ENCODE measurements at regions not wholly inside any gene's neighbourhood (a gene's known extent, or its start where the extent isn't known, plus 50 kb on each side); places are given as distances from the start of the nearest gene placed in this dataset.

- POLR2A ChIA-PET: no interaction called here
- no peaks in the 10 kb centered on the region for H3K36me3 ChIP-seq (replicated peaks in 1 of 2; ENCODE audit: control insufficient read depth in 1 of 2, insufficient read depth in 2 of 2, low read length in 1 of 2)
- no peaks in the 10 kb centered on the region for H3K27me3 ChIP-seq (ENCODE audit: insufficient read depth)
- DNase-seq: no peak
- H3K4me1 ChIP-seq (ENCODE audit: control insufficient read depth in 1 of 2, insufficient read depth in 2 of 2, low read depth in 1 of 2, low read length in 1 of 2): no peaks in the 10 kb centered on the region
- TF ChIP-seq CHD2 (IDR thresholded peaks at IDR 0.05; ENCODE audit: low read length, partially characterized antibody) (no peak), FOXM1 (IDR thresholded peaks at IDR 0.05; ENCODE audit: low read depth) (no peak), IRF3 (IDR thresholded peaks at IDR 0.05; ENCODE audit: low read depth, low read length) (no peak), USF2 (IDR thresholded peaks at IDR 0.05; ENCODE audit: borderline replicate concordance, low read depth, low read length) (no peak)
- no peaks in the 10 kb centered on the region for H3K9me2 ChIP-seq
- no peak overlapping the region for H2AFZ ChIP-seq (ENCODE audit: low read depth)
- no peaks in the 10 kb centered on the region for H3K79me2 ChIP-seq (ENCODE audit: insufficient read depth)
- 89% methylated on average over 2 of the region's 2 CpGs for WGBS (ENCODE audit: low lambda C conversion rate)
- no peaks in the 10 kb centered on the region for H4K20me1 ChIP-seq (ENCODE audit: insufficient read depth)
- H3K9ac ChIP-seq: no peak overlapping the region
- no peaks in the 10 kb centered on the region for H3F3A ChIP-seq (replicated peaks; ENCODE audit: insufficient read depth)
- no peak overlapping the region for H3K4me3 ChIP-seq (ENCODE audit: low read depth in 2 of 2, low read length in 1 of 2)
- H3K9me3 ChIP-seq: no peaks in the 10 kb centered on the region
- CTCF ChIA-PET: no interaction called here
- H3K27ac ChIP-seq (ENCODE audit: low read depth in 2 of 2, low read length in 1 of 2): no peak overlapping the region
- H3K4me2 ChIP-seq: no peak overlapping the region
Observed at GRCh38 chr3:74033381-74033780, 408.6 kb upstream of the PDZRN3 start.

GRCh38 chr3:74027121-74027520, 402.4 kb upstream of the PDZRN3 start:
- ChIA-PET CTCF (no interaction called here), POLR2A (no interaction called here)
- Histone ChIP-seq H3K9me3 (no peaks in the 10 kb centered on the region), H3K9ac (no peak overlapping the region), H3K9me2 (no peaks in the 10 kb centered on the region), H3K36me3 (replicated peaks in 1 of 2; ENCODE audit: control insufficient read depth in 1 of 2, insufficient read depth in 2 of 2, low read length in 1 of 2) (no peaks in the 10 kb centered on the region), H3K27ac (ENCODE audit: low read depth in 2 of 2, low read length in 1 of 2) (no peak overlapping the region), H3K79me2 (ENCODE audit: insufficient read depth) (no peaks in the 10 kb centered on the region), H3K4me3 (ENCODE audit: low read depth in 2 of 2, low read length in 1 of 2) (no peak overlapping the region), H3F3A (replicated peaks; ENCODE audit: insufficient read depth) (no peaks in the 10 kb centered on the region), H3K4me1 (ENCODE audit: control insufficient read depth in 1 of 2, insufficient read depth in 2 of 2, low read depth in 1 of 2, low read length in 1 of 2) (no peaks in the 10 kb centered on the region), H2AFZ (ENCODE audit: low read depth) (no peak overlapping the region), H3K27me3 (ENCODE audit: insufficient read depth) (no peaks in the 10 kb centered on the region), H4K20me1 (ENCODE audit: insufficient read depth) (no peaks in the 10 kb centered on the region), H3K4me2 (no peak overlapping the region)
- DNase-seq: no peak
- TF ChIP-seq TAF1 (IDR thresholded peaks at IDR 0.05; ENCODE audit: borderline replicate concordance, low read depth, low read length) (no peak), RAD21 (IDR thresholded peaks at IDR 0.05; ENCODE audit: low read length) (no peak), EZH2phosphoT487 (IDR thresholded peaks at IDR 0.05; ENCODE audit: borderline replicate concordance, low read depth) (no peak), NRF1 (IDR thresholded peaks at IDR 0.05; ENCODE audit: low read depth, low read length) (no peak), FOSL2 (IDR thresholded peaks at IDR 0.05; ENCODE audit: borderline replicate concordance, low read depth) (no peak), SMC3 (IDR thresholded peaks at IDR 0.05; ENCODE audit: low read depth, low read length) (no peak), JUND (IDR thresholded peaks at IDR 0.05) (no peak), GATA2 (CRISPR knock-in tag; IDR thresholded peaks at IDR 0.05) (no peak), YY1 (IDR thresholded peaks at IDR 0.05; ENCODE audit: low read depth) (no peak), MAX (IDR thresholded peaks at IDR 0.05; ENCODE audit: low read depth) (no peak), EP300 (IDR thresholded peaks at IDR 0.05; ENCODE audit: borderline replicate concordance in 1 of 2, low read depth in 1 of 2, low read length in 1 of 2) (no peak), TCF12 (IDR thresholded peaks at IDR 0.05) (no peak), GABPA (IDR thresholded peaks at IDR 0.05; ENCODE audit: low read depth) (no peak), FOXM1 (IDR thresholded peaks at IDR 0.05; ENCODE audit: low read depth) (no peak), NFIC (IDR thresholded peaks at IDR 0.05; ENCODE audit: borderline replicate concordance) (no peak), RCOR1 (IDR thresholded peaks at IDR 0.05; ENCODE audit: low read length) (no peak)
- WGBS (ENCODE audit: low lambda C conversion rate): 49% methylated on average over 7 of the region's 7 CpGs
